GM12873 (cell line): ENCODE measurements at regions not wholly inside any gene's neighbourhood (a gene's known extent, or its start where the extent isn't known, plus 50 kb on each side); places are given as distances from the start of the nearest gene placed in this dataset.

Source experiments
- CTCF ChIP-seq: IDR thresholded peaks from 2 replicates; pipeline ENCODE4 v1.5.1; 2012; ENCODE audit warnings: low read depth, mild to moderate bottlenecking, moderate library complexity, low read length, control low read depth; ENCODE audit not compliant: insufficient read depth; ENCODE audit errors: missing control alignments

GRCh38 chr15:60184579-60184978 is 180.5 kb downstream of the FOXB1 start:
- TF ChIP-seq CTCF, result no peak

GRCh38 chr15:60191016-60191415 is 186.9 kb downstream of the FOXB1 start:
- no peak for TF ChIP-seq CTCF

DNA sequence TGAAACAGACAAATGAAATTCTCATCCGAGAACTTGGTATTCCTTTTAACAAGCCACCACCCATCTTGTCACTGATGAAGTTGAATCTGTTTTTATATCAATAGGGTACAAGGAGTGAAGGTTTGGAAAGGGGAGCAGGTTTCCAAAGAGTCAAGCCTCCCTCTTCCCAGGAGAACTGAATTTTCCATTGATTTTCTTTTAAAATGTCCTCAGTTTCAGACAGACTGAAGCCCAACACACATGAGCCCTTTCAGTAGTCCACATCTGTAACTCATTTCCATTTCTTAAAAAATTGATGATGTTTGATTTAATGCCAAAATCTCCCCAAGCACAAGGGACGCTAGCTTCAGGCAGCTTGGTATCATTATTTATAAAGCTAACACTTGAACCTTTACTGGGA is 187.7 kb downstream of the FOXB1 start:
- TF ChIP-seq CTCF, result no peak

DNA sequence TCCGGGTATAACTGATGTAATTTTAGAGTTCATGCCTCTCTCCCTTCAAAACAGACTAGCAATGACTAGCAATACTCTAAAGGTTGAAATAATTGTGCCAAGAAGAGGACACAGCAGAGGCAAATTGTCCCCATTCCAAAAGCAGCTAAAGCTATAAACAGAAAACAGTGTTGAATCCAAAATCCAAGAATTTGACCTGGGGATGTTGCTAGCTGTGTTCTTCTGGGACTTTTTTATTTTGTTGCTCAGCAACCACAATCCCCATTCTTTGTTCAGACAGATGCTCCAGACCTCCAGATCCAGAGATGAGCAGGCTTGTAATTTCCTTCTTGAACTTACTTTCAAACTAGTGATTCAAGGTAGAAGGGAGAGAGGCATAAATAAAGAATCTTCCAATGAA is 191.5 kb downstream of the FOXB1 start:
- no peak for TF ChIP-seq CTCF

- TF ChIP-seq CTCF, result no peak
These were observed 193.5 kb downstream of the ANXA2 start for GRCh38 chr15:60204131-60204885.

- no peak for TF ChIP-seq CTCF
These were observed 189.1 kb downstream of the ANXA2 start for GRCh38 chr15:60208709-60209108.

GRCh38 chr15:60212536-60212935 is 185.2 kb downstream of the ANXA2 start:
- no peak for TF ChIP-seq CTCF
